ENCODE measurements at regions not wholly inside any gene's neighbourhood (a gene's known extent, or its start where the extent isn't known, plus 50 kb on each side); places are given as distances from the start of the nearest gene placed in this dataset.
"Not testable (repeated sequence)": the region's sequence is repeated elsewhere in the genome, so short reads cannot be mapped to it uniquely, and the experiment has no call there.

DNA sequence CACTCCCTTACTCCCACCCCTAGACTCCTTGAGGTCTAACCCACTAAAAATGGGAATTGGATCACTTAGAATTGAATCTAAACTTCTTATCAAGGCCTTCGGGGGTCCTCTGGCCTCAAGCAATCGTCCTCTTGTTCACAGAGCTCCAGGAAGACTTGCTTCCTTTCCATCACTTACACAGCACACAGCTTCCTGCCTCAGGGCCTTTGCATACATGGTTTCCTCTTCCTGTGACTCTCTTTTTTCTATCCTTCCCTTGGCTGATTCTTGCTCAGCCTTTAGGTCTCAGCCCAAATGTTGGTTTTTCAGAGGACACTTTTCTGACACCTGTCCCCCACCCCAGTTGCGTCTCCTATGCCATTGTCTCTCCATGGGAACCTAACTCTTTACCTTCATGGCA is 50.0 kb upstream of the ALDH1B1 start:
- FAIRE-seq, result no peak
- DNase-seq (ENCODE audit: extremely low spot score, insufficient read length, low read depth), result no peak

GRCh38 chr9:38342096-38342495 is 50.4 kb upstream of the ALDH1B1 start:
- DNase-seq (ENCODE audit: extremely low spot score, insufficient read length, low read depth), result no peak
- FAIRE-seq, result no peak

DNA sequence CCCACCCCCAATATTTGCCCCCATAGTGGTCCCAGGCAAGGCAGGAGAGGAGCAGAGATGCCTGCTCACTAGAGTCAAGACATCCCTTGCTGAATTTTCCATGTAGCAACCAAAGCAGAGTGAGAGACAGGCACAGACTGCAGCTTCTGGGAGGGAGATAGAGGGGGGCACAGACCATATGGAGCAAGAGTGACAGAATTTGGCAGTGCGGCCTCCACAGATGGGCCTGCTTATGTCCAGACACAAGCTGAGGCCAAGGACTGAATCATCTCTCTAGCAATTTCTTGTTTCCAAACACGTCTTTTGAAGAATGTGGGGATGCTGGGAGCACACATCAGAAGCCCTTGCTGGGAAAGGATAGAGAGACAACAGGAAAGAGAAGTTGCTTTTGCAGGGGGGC is 53.0 kb upstream of the ALDH1B1 start:
- no peak for FAIRE-seq
- no peak for DNase-seq (ENCODE audit: extremely low spot score, insufficient read length, low read depth)

- peak; percentile 78 for FAIRE-seq
- peak; percentile 36 for DNase-seq (ENCODE audit: extremely low spot score, insufficient read length, low read depth)
Observed at GRCh38 chr9:38339087-38339486, 53.4 kb upstream of the ALDH1B1 start.

GRCh38 chr9:38338342-38339018 is 54.0 kb upstream of the ALDH1B1 start:
- DNase-seq (ENCODE audit: extremely low spot score, insufficient read length, low read depth), result no peak
- no peak for FAIRE-seq

GRCh38 chr9:38337706-38338264 is 54.7 kb upstream of the ALDH1B1 start:
- no peak for DNase-seq (ENCODE audit: extremely low spot score, insufficient read length, low read depth)
- FAIRE-seq, result no peak

DNA sequence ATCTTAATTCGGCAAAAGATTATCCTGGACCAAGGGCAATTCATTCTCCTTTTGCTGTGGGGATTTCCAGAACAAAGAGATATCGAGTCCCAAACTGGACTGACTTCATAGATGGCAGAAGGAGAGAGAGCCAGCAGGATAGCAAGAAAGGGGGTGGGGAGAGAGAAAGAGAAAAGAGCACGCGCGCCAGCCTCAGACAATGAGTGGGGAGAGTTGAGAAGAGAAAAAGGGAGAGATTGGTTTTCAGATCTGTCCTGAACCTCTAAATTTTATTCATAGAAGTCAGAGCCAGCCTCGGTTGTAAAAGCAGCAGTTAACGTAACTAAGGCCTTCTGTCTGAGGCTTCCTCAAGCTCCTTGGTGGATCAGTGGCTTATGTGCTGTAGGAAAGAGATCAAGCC is 55.3 kb upstream of the ALDH1B1 start:
- DNase-seq (ENCODE audit: extremely low spot score, insufficient read length, low read depth) (no peak), FAIRE-seq (no peak)

- FAIRE-seq (no peak), DNase-seq (ENCODE audit: extremely low spot score, insufficient read length, low read depth) (no peak)
Observed at GRCh38 chr9:38336341-38336740, 56.2 kb upstream of the ALDH1B1 start.

DNA sequence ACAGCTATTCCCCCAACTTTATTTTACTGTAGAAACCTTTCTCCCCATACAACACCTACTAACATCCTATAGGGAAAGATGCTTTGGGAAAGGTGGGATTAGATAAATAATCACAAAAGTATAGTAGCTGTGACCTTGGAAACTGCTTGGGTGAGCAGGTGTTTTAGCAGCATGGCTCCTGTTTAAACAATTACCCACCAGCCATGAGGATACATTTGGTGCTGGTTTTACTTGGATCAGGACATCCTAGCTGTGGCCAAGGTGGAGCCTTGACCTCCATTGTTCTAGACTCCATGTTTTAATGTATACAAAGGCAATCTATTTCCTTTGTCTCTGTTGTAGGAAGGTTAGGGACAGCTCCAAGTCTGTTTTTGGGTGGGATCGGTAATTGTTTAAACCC is 56.8 kb upstream of the ALDH1B1 start:
- no peak for DNase-seq (ENCODE audit: extremely low spot score, insufficient read length, low read depth)
- no peak for FAIRE-seq

- DNase-seq (ENCODE audit: extremely low spot score, insufficient read length, low read depth) (no peak), FAIRE-seq (peak; percentile 59)
Observed at GRCh38 chr9:38334234-38334633, 58.3 kb upstream of the ALDH1B1 start.

GRCh38 chr9:38333047-38333446 is 59.5 kb upstream of the ALDH1B1 start:
- DNase-seq (ENCODE audit: extremely low spot score, insufficient read length, low read depth) (no peak), FAIRE-seq (no peak)

DNA sequence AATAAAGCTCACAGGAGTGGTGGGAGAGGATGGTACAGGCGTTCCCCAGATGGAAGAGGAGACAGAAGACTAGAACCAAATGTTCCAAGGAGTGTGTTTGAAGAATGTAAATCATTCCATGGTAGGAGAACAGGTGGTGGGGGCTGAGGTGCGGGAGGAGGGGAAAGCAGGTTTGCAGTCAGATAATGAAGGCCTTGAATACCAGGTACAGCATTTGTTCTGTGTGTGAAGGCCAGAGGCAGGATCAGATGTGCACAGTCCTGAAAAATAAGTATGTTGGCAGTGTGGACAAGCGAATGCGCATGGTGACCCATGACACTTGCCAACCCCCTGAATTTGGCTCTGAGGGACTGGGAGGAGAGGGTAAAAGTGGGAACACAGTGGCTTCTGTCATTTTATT is 59.9 kb upstream of the ALDH1B1 start:
- DNase-seq (ENCODE audit: extremely low spot score, insufficient read length, low read depth) (no peak), FAIRE-seq (no peak)

- no peak for FAIRE-seq
- no peak for DNase-seq (ENCODE audit: extremely low spot score, insufficient read length, low read depth)
Observed at GRCh38 chr9:38331141-38331540, 61.4 kb upstream of the ALDH1B1 start.

- no peak for DNase-seq (ENCODE audit: extremely low spot score, insufficient read length, low read depth)
- no peak for FAIRE-seq
Observed at GRCh38 chr9:38329968-38330367, 62.5 kb upstream of the ALDH1B1 start.

DNA sequence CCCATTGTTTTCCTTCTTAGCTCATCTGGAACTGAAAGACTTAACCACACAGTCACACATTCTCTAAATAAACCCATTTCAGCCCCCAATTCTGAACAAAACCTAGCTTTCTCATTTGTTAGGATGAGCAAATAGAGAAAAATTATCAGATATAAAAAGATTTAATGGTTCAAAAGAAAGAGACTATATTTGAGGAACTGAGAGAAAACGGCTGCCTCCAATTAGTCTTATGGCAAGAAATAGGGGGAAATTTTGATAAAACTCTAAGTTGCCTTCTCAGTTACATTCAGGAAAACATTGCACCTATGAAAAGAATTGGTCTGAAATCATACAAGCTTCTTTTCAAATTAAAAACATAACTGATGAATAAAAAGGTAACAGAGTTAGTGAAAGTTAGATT is 63.7 kb upstream of the ALDH1B1 start:
- DNase-seq (ENCODE audit: extremely low spot score, insufficient read length, low read depth) (no peak), FAIRE-seq (no peak)

- FAIRE-seq, result no peak
- no peak for DNase-seq (ENCODE audit: extremely low spot score, insufficient read length, low read depth)
Observed at GRCh38 chr9:38326122-38326521, 66.4 kb upstream of the ALDH1B1 start.

- FAIRE-seq; DNase-seq (ENCODE audit: extremely low spot score, insufficient read length, low read depth): not testable (repeated sequence)
Observed at GRCh38 chr9:38324213-38324612, 68.3 kb upstream of the ALDH1B1 start.

GRCh38 chr9:38322937-38323336 is 69.6 kb upstream of the ALDH1B1 start:
- FAIRE-seq, result no peak
- DNase-seq (ENCODE audit: extremely low spot score, insufficient read length, low read depth), result no peak

DNA sequence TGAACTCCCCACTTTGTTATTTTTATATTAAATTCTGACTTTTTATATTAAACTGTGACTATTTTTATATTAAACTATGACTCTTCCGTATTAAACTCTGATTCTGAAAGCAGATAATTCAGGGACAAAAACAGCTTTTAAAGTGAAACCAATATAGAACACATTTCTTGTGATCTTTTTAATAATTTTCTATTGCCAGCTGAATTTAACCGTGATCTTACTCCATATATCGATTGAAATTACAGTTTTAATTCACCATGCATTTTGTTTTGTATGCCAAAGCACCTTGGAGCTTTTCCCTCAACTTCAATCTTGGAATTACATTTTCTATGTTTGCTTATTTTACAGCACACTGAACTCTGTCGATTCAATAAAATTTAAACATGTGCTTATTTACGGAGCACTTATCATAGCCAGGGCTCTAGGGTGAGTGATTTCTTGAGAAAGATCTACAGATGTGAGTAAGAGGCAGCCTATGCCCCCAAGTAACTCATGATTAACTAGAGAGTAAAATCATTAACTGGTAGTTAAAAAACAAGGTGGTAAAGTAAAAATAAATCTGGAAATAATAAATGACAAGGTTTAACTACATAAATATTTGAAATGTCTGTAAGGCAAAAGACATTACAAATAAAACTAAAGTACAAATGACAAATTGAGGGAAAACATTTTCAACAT is 72.9 kb upstream of the ALDH1B1 start:
- DNase-seq (ENCODE audit: extremely low spot score, insufficient read length, low read depth) (no peak), FAIRE-seq (peak; percentile 47)

DNA sequence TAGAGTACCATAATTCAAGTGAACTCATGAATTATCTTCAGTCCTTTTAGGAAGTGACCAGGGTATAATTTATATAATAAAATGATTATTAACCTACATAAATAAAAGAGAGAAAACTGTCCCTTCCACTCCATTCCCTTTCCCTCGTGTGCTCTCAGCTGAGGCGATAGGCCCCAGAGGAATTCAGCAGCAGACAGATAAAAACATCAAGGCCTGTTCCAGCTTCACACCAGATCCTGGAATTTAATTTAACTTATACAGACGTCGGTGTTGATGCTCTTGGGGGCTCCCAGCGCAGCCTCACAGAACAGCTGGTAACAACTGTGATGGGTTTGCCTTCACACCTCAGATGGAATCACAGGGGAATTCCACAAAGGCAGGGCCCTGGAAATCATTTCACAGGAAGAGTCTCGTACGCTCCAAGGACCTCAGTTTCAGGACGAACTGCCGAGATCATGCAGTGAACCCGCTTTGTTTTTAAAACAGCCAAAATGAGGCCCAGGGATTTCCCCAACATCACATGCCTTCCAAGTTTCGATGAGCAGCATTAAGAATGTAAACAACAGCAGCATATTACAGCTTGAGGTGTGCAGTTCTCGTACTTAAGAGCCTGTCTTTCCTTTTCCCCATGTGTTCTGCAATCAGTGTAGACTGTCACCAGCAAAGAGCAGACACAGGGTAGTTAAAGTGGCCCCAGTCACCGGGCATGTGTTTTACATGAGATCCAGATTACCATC is 73.6 kb upstream of the ALDH1B1 start:
- FAIRE-seq, result peak; percentile 94

More for the DNA sequence above, 73.6 kb upstream of the ALDH1B1 start:
- no peak for DNase-seq (ENCODE audit: extremely low spot score, insufficient read length, low read depth)

All from GM18507 (cell line).